K562 (cell line): ENCODE measurements at regions not wholly inside any gene's neighbourhood (a gene's known extent, or its start where the extent isn't known, plus 50 kb on each side); places are given as distances from the start of the nearest gene placed in this dataset.

Source experiments
- NR2C2 ChIP-seq, 2 experiments: fragments of 200-800 bp in 1 of 2; sonication (Bioruptor generic) in 1 of 2; sonication (generic) in 1 of 2; formaldehyde crosslinking in 1 of 2; IDR thresholded peaks; 2 replicates each; pipeline versions ENCODE4 v1.6.1 to v1.8.0; 2016 to 2022; ENCODE audit warnings: mild to moderate bottlenecking in 1 of 2, missing compliant biosample characterization in 1 of 2, missing genetic modification characterization in 1 of 2, missing genetic modification reagents in 1 of 2
- POU5F1 ChIP-seq: fragments of 150-350 bp; IDR thresholded peaks from 2 replicates; pipeline ENCODE4 v1.6.1; 2014; ENCODE audit warnings: borderline replicate concordance, low read length, low read depth, mild to moderate bottlenecking; ENCODE audit not compliant: partially characterized antibody
- TAF1 ChIP-seq: IDR thresholded peaks from 2 replicates; pipeline ENCODE4 v1.6.1; 2011; ENCODE audit warnings: mild to moderate bottlenecking, low read length, moderate library complexity; ENCODE audit not compliant: insufficient read depth, control insufficient read depth, severe bottlenecking; ENCODE audit errors: extremely low read depth
- WHSC1 ChIP-seq: IDR thresholded peaks from one replicate; pipeline ENCODE4 v1.6.1; 2012; ENCODE audit warnings: low read length, control low read depth, inconsistent platforms
- ZFPM2 ChIP-seq: fragments of 250-450 bp; sonication (Bioruptor Pico); IDR thresholded peaks from 2 replicates; pipeline ENCODE4 v1.5.1; 2022; ENCODE audit warnings: mild to moderate bottlenecking
- ZZZ3 ChIP-seq: fragments of 450-650 bp; IDR thresholded peaks from 2 replicates; pipeline ENCODE4 v1.6.1; 2016; ENCODE audit warnings: antibody characterized with exemption, mild to moderate bottlenecking, moderate library complexity
- TF ChIP-seq, protein P1 (sequence below): fragments of 450-650 bp; IDR thresholded peaks from 2 replicates; pipeline ENCODE4 v1.6.1; 2017; ENCODE audit warnings: antibody characterized with exemption
- TF ChIP-seq, protein P2 (sequence below): fragments of 250-450 bp; sonication (Bioruptor Pico); IDR thresholded peaks from 2 replicates; pipeline ENCODE4 v1.8.0; 2022; ENCODE audit warnings: moderate library complexity, mild to moderate bottlenecking, inconsistent platforms

GRCh38 chrX:3165808-3166207 lies 124.5 kb downstream of the ARSF start (continued):
- TF ChIP-seq, protein P1, sequence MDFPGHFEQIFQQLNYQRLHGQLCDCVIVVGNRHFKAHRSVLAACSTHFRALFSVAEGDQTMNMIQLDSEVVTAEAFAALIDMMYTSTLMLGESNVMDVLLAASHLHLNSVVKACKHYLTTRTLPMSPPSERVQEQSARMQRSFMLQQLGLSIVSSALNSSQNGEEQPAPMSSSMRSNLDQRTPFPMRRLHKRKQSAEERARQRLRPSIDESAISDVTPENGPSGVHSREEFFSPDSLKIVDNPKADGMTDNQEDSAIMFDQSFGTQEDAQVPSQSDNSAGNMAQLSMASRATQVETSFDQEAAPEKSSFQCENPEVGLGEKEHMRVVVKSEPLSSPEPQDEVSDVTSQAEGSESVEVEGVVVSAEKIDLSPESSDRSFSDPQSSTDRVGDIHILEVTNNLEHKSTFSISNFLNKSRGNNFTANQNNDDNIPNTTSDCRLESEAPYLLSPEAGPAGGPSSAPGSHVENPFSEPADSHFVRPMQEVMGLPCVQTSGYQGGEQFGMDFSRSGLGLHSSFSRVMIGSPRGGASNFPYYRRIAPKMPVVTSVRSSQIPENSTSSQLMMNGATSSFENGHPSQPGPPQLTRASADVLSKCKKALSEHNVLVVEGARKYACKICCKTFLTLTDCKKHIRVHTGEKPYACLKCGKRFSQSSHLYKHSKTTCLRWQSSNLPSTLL: no peak
- TF ChIP-seq TAF1 (no peak), POU5F1 (no peak), WHSC1 (no peak), NR2C2 (CRISPR knock-in tag; IDR thresholded peaks at IDR 0.05) (no peak), NR2C2 (tag; IDR thresholded peaks at IDR 0.05) (no peak), ZZZ3 (no peak), ZFPM2 (no peak)
- TF ChIP-seq, protein P2, sequence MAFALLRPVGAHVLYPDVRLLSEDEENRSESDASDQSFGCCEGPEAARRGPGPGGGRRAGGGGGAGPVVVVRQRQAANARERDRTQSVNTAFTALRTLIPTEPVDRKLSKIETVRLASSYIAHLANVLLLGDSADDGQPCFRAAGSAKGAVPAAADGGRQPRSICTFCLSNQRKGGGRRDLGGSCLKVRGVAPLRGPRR: no peak
- TF ChIP-seq, all 486 proteins: peak for 0
